ENCODE measurements at regions not wholly inside any gene's neighbourhood (a gene's known extent, or its start where the extent isn't known, plus 50 kb on each side); places are given as distances from the start of the nearest gene placed in this dataset.

GRCh38 chr5:135729321-135729786, 105.1 kb upstream of the SLC25A48 start:
- Histone ChIP-seq H3K9me2 (ENCODE audit: low read depth, low read length) (no peaks in the 10 kb centered on the region), H3F3A (ENCODE audit: insufficient read depth, low read length) (no peaks in the 10 kb centered on the region), H3K4me2 (ENCODE audit: low read length) (no peak overlapping the region), H3K27ac (ENCODE audit: low read depth, low read length, poor library complexity, severe bottlenecking) (no peak overlapping the region), H3K4me3 (ENCODE audit: low read depth, low read length, poor library complexity, severe bottlenecking) (no peak overlapping the region), H3K27me3 (ENCODE audit: insufficient read depth, low read length) (no peaks in the 10 kb centered on the region), H2AFZ (ENCODE audit: low read length) (no peak overlapping the region), H4K20me1 (ENCODE audit: insufficient read depth, low read length) (no peaks in the 10 kb centered on the region), H3K79me2 (ENCODE audit: insufficient read depth, low read length) (no peaks in the 10 kb centered on the region), H3K36me3 (ENCODE audit: insufficient read depth, low read length) (no peaks in the 10 kb centered on the region), H3K9me3 (ENCODE audit: low read length) (no peaks in the 10 kb centered on the region), H3K4me1 (ENCODE audit: insufficient read depth, low read length, severe bottlenecking) (no peaks in the 10 kb centered on the region), H3K9ac (ENCODE audit: low read length) (no peak overlapping the region)
- TF ChIP-seq EZH2 (IDR thresholded peaks at IDR 0.05; ENCODE audit: borderline replicate concordance, low read length) (no peak), CTCF (IDR thresholded peaks at IDR 0.05; ENCODE audit: low read length) (no peak)

GRCh38 chr5:135724617-135725016, 109.8 kb upstream of the SLC25A48 start:
- Histone ChIP-seq H2AFZ (ENCODE audit: low read length) (no peak overlapping the region), H3K9ac (ENCODE audit: low read length) (no peak overlapping the region), H3K4me3 (ENCODE audit: low read depth, low read length, poor library complexity, severe bottlenecking) (no peak overlapping the region)

GRCh38 chr5:135723491-135723890, 111.0 kb upstream of the SLC25A48 start:
- no peak for TF ChIP-seq CTCF (IDR thresholded peaks at IDR 0.05; ENCODE audit: low read length)
- no peak for TF ChIP-seq EZH2 (IDR thresholded peaks at IDR 0.05; ENCODE audit: borderline replicate concordance, low read length)
- H3K4me1 ChIP-seq (ENCODE audit: insufficient read depth, low read length, severe bottlenecking): no peaks in the 10 kb centered on the region
- no peak overlapping the region for H3K27ac ChIP-seq (ENCODE audit: low read depth, low read length, poor library complexity, severe bottlenecking)
- H3K4me2 ChIP-seq (ENCODE audit: low read length): no peak overlapping the region
- H2AFZ ChIP-seq (ENCODE audit: low read length): no peak overlapping the region
- H3K9me2 ChIP-seq (ENCODE audit: low read depth, low read length): no peaks in the 10 kb centered on the region
- H3K79me2 ChIP-seq (ENCODE audit: insufficient read depth, low read length): no peaks in the 10 kb centered on the region
- H3K27me3 ChIP-seq (ENCODE audit: insufficient read depth, low read length): no peaks in the 10 kb centered on the region
- no peaks in the 10 kb centered on the region for H3K9me3 ChIP-seq (ENCODE audit: low read length)
- no peaks in the 10 kb centered on the region for H3K36me3 ChIP-seq (ENCODE audit: insufficient read depth, low read length)
- no peaks in the 10 kb centered on the region for H4K20me1 ChIP-seq (ENCODE audit: insufficient read depth, low read length)
- H3F3A ChIP-seq (ENCODE audit: insufficient read depth, low read length): no peaks in the 10 kb centered on the region
- H3K4me3 ChIP-seq (ENCODE audit: low read depth, low read length, poor library complexity, severe bottlenecking): no peak overlapping the region
- H3K9ac ChIP-seq (ENCODE audit: low read length): no peak overlapping the region

More at GRCh38 chr5:135724617-135725016, 109.8 kb upstream of the SLC25A48 start:
- Histone ChIP-seq H3K27ac (ENCODE audit: low read depth, low read length, poor library complexity, severe bottlenecking) (no peak overlapping the region), H3F3A (ENCODE audit: insufficient read depth, low read length) (no peaks in the 10 kb centered on the region), H3K36me3 (ENCODE audit: insufficient read depth, low read length) (no peaks in the 10 kb centered on the region), H3K79me2 (ENCODE audit: insufficient read depth, low read length) (no peaks in the 10 kb centered on the region), H3K27me3 (ENCODE audit: insufficient read depth, low read length) (no peaks in the 10 kb centered on the region), H3K9me2 (ENCODE audit: low read depth, low read length) (no peaks in the 10 kb centered on the region), H3K4me1 (ENCODE audit: insufficient read depth, low read length, severe bottlenecking) (no peaks in the 10 kb centered on the region), H3K9me3 (ENCODE audit: low read length) (no peaks in the 10 kb centered on the region), H4K20me1 (ENCODE audit: insufficient read depth, low read length) (no peaks in the 10 kb centered on the region), H3K4me2 (ENCODE audit: low read length) (no peak overlapping the region)
- TF ChIP-seq CTCF (IDR thresholded peaks at IDR 0.05; ENCODE audit: low read length): no peak
- no peak for TF ChIP-seq EZH2 (IDR thresholded peaks at IDR 0.05; ENCODE audit: borderline replicate concordance, low read length)
